HCT116 (cell line): ENCODE measurements at regions not wholly inside any gene's neighbourhood (a gene's known extent, or its start where the extent isn't known, plus 50 kb on each side); places are given as distances from the start of the nearest gene placed in this dataset.

ENCODE experiments used
- ATAC-seq: fragments of 200-7000 bp; cut with Tn5 transposase; 2 replicates; pipeline ENCODE4 v1.9.1; 2020; ENCODE audit warnings: mild to moderate bottlenecking, moderate library complexity
- BruUV-seq: library from RNA; stranded (reverse); fragments of 400-500 nt; replicated peaks from 2 replicates; lab custom pipeline; 2021; lab: Mats Ljungman, UMichigan
- CTCF ChIA-PET: fragments of 300-600 bp; sonication (Branson Sonifier 250); formaldehyde crosslinking; loops from one replicate; lab custom pipeline; 2021; ENCODE audit warnings: antibody characterized with exemption; lab: Charles Lee
- POLR2A ChIA-PET: fragments of 300-600, 350-600 bp; sonication (Branson Sonifier 250); formaldehyde crosslinking; loops from one replicate; lab custom pipeline; 2021; ENCODE audit warnings: antibody characterized with exemption; lab: Charles Lee
- RAD21 ChIA-PET, 2 experiments: fragments of 300-600 bp; sonication (Branson Sonifier 250); formaldehyde crosslinking; loops; one replicate each; lab custom pipeline; 2023; ENCODE audit warnings: low total read pairs in 2 of 2; ENCODE audit not compliant: uncharacterized antibody in 2 of 2, unreplicated experiment in 2 of 2, low non-redundant PET in 1 of 2; lab: Charles Lee
- DNase-seq: peaks from one replicate; pipeline ENCODE4 v3.0.0-alpha.2; 2010; ENCODE audit warnings: low read depth, low spot score
- H2AFZ ChIP-seq: fragments of 200-600 bp; shearing (Covaris generic), sonication (generic); 2 replicates; pipeline ENCODE4 v1.6.1; 2017; ENCODE audit warnings: low read depth, mixed run types, mixed read lengths, antibody characterized with exemption, low read length; ENCODE audit not compliant: poor library complexity, severe bottlenecking
- H3K27ac ChIP-seq: 2 replicates; pipeline ENCODE4 v1.5.1; 2012; ENCODE audit warnings: low read depth, low read length
- H3K27me3 ChIP-seq: fragments of 200-600 bp; sonication (generic); 2 replicates; pipeline ENCODE4 v1.6.1; 2016; ENCODE audit warnings: mixed run types, low read length, mixed read lengths; ENCODE audit not compliant: insufficient read depth
- H3K36me3 ChIP-seq, 2 experiments: fragments of 200-500 bp in 1 of 2; fragments of 200-600 bp in 1 of 2; sonication (Bioruptor generic) in 1 of 2; sonication (generic) in 1 of 2; 2 replicates each; pipeline versions ENCODE4 v1.5.1 to v1.6.1; 2014 to 2016; ENCODE audit warnings: low read length in 2 of 2, inconsistent platforms in 1 of 2, mixed read lengths in 1 of 2, mixed run types in 1 of 2; ENCODE audit not compliant: insufficient read depth in 2 of 2, control insufficient read depth in 1 of 2
- H3K4me1 ChIP-seq, 2 experiments: fragments of 200-600 bp in 1 of 2; sonication (generic) in 1 of 2; 2 replicates each; pipeline versions ENCODE4 v1.5.1 to v1.6.1; 2012 to 2017; ENCODE audit warnings: low read length in 2 of 2, inconsistent platforms in 1 of 2, mild to moderate bottlenecking in 1 of 2, mixed read lengths in 1 of 2, mixed run types in 1 of 2, moderate library complexity in 1 of 2; ENCODE audit not compliant: insufficient read depth in 2 of 2, control insufficient read depth in 1 of 2
- H3K4me2 ChIP-seq: fragments of 200-600 bp; sonication (generic); 2 replicates; pipeline ENCODE4 v1.6.1; 2017; ENCODE audit warnings: mixed run types, low read length, mixed read lengths
- H3K4me3 ChIP-seq, 2 experiments: fragments of 200-600 bp in 1 of 2; sonication (generic) in 1 of 2; replicated peaks in 1 of 2; 2 replicates each; pipeline ENCODE4 v1.5.1; 2011 to 2016; ENCODE audit warnings: low read length in 2 of 2, control low read depth in 1 of 2, low read depth in 1 of 2, mild to moderate bottlenecking in 1 of 2, mixed read lengths in 1 of 2, mixed run types in 1 of 2
- H3K79me2 ChIP-seq: fragments of 200-600 bp; sonication (generic); 2 replicates; pipeline ENCODE4 v1.6.1; 2017; ENCODE audit warnings: mild to moderate bottlenecking, mixed run types, low read length, moderate library complexity, mixed read lengths; ENCODE audit not compliant: insufficient read depth
- H3K9ac ChIP-seq: fragments of 200-600 bp; sonication (generic); 2 replicates; pipeline ENCODE4 v1.6.1; 2016; ENCODE audit warnings: low read length, mixed read lengths
- H3K9me2 ChIP-seq: fragments of 200-600 bp; sonication (generic), shearing (Covaris generic); 2 replicates; pipeline ENCODE4 v1.6.1; 2017; ENCODE audit warnings: mixed run types, mild to moderate bottlenecking, moderate library complexity; ENCODE audit not compliant: insufficient read depth
- H3K9me3 ChIP-seq, 2 experiments: fragments of 200-500 bp in 1 of 2; fragments of 200-600 bp in 1 of 2; sonication (Bioruptor generic) in 1 of 2; sonication (generic) in 1 of 2; 2 replicates each; pipeline ENCODE4 v1.6.1; 2014 to 2017; ENCODE audit warnings: low read length in 2 of 2, mixed read lengths in 2 of 2, inconsistent platforms in 1 of 2, low read depth in 1 of 2, mild to moderate bottlenecking in 1 of 2, mixed run types in 1 of 2, moderate library complexity in 1 of 2; ENCODE audit not compliant: control insufficient read depth in 1 of 2, insufficient read depth in 1 of 2
- H4K20me1 ChIP-seq: fragments of 200-600 bp; sonication (generic), shearing (Covaris generic); 2 replicates; pipeline ENCODE4 v1.6.1; 2017; ENCODE audit warnings: mixed run types, mild to moderate bottlenecking, moderate library complexity; ENCODE audit not compliant: insufficient read depth
- ATF3 ChIP-seq: IDR thresholded peaks from 2 replicates; pipeline ENCODE4 v1.6.1; 2012
- CBX3 ChIP-seq: IDR thresholded peaks from 2 replicates; pipeline ENCODE4 v1.6.1; 2012; ENCODE audit warnings: low read depth
- CEBPB ChIP-seq: IDR thresholded peaks from 2 replicates; pipeline ENCODE4 v1.6.1; 2012; ENCODE audit warnings: low read depth
- EGR1 ChIP-seq: IDR thresholded peaks from 2 replicates; pipeline ENCODE4 v1.6.1; 2012; ENCODE audit warnings: low read depth
- ELF1 ChIP-seq: IDR thresholded peaks from 2 replicates; pipeline ENCODE4 v1.6.1; 2012; ENCODE audit warnings: low read depth, borderline replicate concordance
- EZH2 ChIP-seq: fragments of 200-600 bp; sonication (generic); IDR thresholded peaks from 2 replicates; pipeline ENCODE4 v1.6.1; 2017; ENCODE audit warnings: antibody characterized with exemption, mixed run types
- EZH2phosphoT487 ChIP-seq: fragments of 200-600 bp; IDR thresholded peaks from 2 replicates; pipeline ENCODE4 v1.6.1; 2018; ENCODE audit warnings: antibody characterized with exemption, borderline replicate concordance
- FOSL1 ChIP-seq: IDR thresholded peaks from 2 replicates; pipeline ENCODE4 v1.6.1; 2012; ENCODE audit warnings: low read depth
- JUND ChIP-seq: IDR thresholded peaks from 2 replicates; pipeline ENCODE4 v1.6.1; 2012
- POLR2A ChIP-seq: IDR thresholded peaks from 2 replicates; pipeline ENCODE4 v1.7.0; 2011; ENCODE audit warnings: borderline replicate concordance; ENCODE audit not compliant: insufficient read depth, insufficient read length; ENCODE audit errors: extremely low read depth
- POLR2AphosphoS5 ChIP-seq: IDR thresholded peaks from 2 replicates; pipeline ENCODE4 v1.6.1; 2011; ENCODE audit warnings: mild to moderate bottlenecking, low read depth, low read length, moderate library complexity
- RAD21 ChIP-seq: IDR thresholded peaks from 2 replicates; pipeline ENCODE4 v1.6.1; 2012; ENCODE audit warnings: low read depth, mild to moderate bottlenecking
- REST ChIP-seq: IDR thresholded peaks from 2 replicates; pipeline ENCODE4 v1.6.1; 2012; ENCODE audit warnings: low read depth
- SIN3A ChIP-seq: IDR thresholded peaks from 2 replicates; pipeline ENCODE4 v1.6.1; 2012; ENCODE audit warnings: low read depth
- SP1 ChIP-seq: IDR thresholded peaks from 2 replicates; pipeline ENCODE4 v1.6.1; 2012; ENCODE audit warnings: low read depth
- TCF7L2 ChIP-seq: IDR thresholded peaks from 2 replicates; pipeline ENCODE4 v1.7.0; 2011; ENCODE audit warnings: borderline replicate concordance, inconsistent platforms; ENCODE audit not compliant: insufficient read depth, insufficient read length; ENCODE audit errors: extremely low read depth
- YY1 ChIP-seq: IDR thresholded peaks from 2 replicates; pipeline ENCODE4 v1.6.1; 2011; ENCODE audit warnings: low read length, low read depth, moderate library complexity, mild to moderate bottlenecking; ENCODE audit not compliant: insufficient replicate concordance; ENCODE audit errors: extremely low read depth
- ZFX ChIP-seq: fragments of 450-650 bp; IDR thresholded peaks from 2 replicates; pipeline ENCODE4 v1.6.1; 2017
- ZNF274 ChIP-seq: fragments of 200-500 bp; sonication (Bioruptor generic); IDR thresholded peaks from 2 replicates; pipeline ENCODE4 v1.6.1; 2014; ENCODE audit warnings: mild to moderate bottlenecking, low read depth, low read length, inconsistent platforms
- intact Hi-C: fragments of 100-400 bp; cut with micrococcal nuclease; formaldehyde crosslinking; loops from 2 replicates; pipeline ENCODE4 v1.10.0; 2022
- TF ChIP-seq, protein P1 (sequence below): IDR thresholded peaks from 2 replicates; pipeline ENCODE4 v1.6.1; 2011; ENCODE audit warnings: mild to moderate bottlenecking, low read length, moderate library complexity; ENCODE audit not compliant: insufficient replicate concordance; ENCODE audit errors: extremely low read depth

DNA sequence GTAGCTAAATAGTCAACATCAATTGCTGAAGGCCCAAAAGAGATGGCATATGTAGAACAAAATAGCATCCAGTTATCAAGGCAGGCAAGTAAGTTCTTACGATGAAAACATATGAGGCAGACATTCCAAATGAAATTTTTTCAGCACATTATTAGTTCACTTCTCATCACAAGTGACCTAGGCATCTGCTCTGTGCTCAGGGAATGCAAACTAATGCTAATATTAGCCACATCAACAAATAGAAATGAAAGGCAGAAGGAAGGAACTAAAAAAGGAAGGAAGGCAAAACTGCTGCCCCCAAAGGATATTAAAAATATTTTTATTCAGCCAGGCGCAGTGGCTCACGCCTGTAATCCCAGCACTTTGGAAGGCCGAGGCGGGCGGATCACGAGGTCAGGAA lies 51.2 kb upstream of the ROCK1 start:
- H3K79me2 ChIP-seq = no peaks in the 10 kb centered on the region
- no peaks in the 10 kb centered on the region for H3K36me3 ChIP-seq
- no peaks in the 10 kb centered on the region for H3K9me3 ChIP-seq
- H3K4me3 ChIP-seq = no peak overlapping the region
- ATAC-seq (no peak), DNase-seq (no peak)
- no TSS peak for BruUV-seq
- H3K9ac ChIP-seq = no peak overlapping the region
- no peak overlapping the region for H2AFZ ChIP-seq
- RAD21 ChIA-PET = no interaction called here
- no peak overlapping the region for H3K27ac ChIP-seq
- H3K4me2 ChIP-seq = no peak overlapping the region
- H3K4me1 ChIP-seq = no peaks in the 10 kb centered on the region
- H3K27me3 ChIP-seq = no peaks in the 10 kb centered on the region
- CTCF ChIA-PET = no interaction called here
- intact Hi-C loops = loop anchor here (10.0 kb wide), 1 partner anchor 48 kb away; the partner anchor contains the start of gene ROCK1
- TF ChIP-seq YY1 (no peak), EZH2phosphoT487 (no peak), JUND (no peak), ZNF274 (no peak), RAD21 (no peak), REST (no peak), POLR2A (no peak), ATF3 (no peak), ZFX (no peak), EGR1 (no peak), SP1 (no peak), POLR2AphosphoS5 (no peak), FOSL1 (no peak), CBX3 (no peak), SIN3A (no peak), CEBPB (no peak), TCF7L2 (no peak), EZH2 (no peak), ELF1 (no peak)
- TF ChIP-seq, protein P1, sequence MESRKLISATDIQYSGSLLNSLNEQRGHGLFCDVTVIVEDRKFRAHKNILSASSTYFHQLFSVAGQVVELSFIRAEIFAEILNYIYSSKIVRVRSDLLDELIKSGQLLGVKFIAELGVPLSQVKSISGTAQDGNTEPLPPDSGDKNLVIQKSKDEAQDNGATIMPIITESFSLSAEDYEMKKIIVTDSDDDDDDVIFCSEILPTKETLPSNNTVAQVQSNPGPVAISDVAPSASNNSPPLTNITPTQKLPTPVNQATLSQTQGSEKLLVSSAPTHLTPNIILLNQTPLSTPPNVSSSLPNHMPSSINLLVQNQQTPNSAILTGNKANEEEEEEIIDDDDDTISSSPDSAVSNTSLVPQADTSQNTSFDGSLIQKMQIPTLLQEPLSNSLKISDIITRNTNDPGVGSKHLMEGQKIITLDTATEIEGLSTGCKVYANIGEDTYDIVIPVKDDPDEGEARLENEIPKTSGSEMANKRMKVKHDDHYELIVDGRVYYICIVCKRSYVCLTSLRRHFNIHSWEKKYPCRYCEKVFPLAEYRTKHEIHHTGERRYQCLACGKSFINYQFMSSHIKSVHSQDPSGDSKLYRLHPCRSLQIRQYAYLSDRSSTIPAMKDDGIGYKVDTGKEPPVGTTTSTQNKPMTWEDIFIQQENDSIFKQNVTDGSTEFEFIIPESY = no peak
- no peaks in the 10 kb centered on the region for H4K20me1 ChIP-seq
- H3K9me2 ChIP-seq = no peaks in the 10 kb centered on the region
- POLR2A ChIA-PET = no interaction called here
